ENCODE measurements at regions not wholly inside any gene's neighbourhood (a gene's known extent, or its start where the extent isn't known, plus 50 kb on each side); places are given as distances from the start of the nearest gene placed in this dataset.

GRCh38 chr7:32264702-32265284 is 194.6 kb upstream of the PDE1C start:
- H3K27me3 Mint-ChIP-seq = no peaks in the 10 kb centered on the region
- CTCF ChIA-PET = no interaction called here
- H3K4me3 Mint-ChIP-seq = no peak overlapping the region

GRCh38 chr7:32263611-32264010 is 193.4 kb upstream of the PDE1C start:
- no peak for DNase-seq
- H3K27ac Mint-ChIP-seq = no peak overlapping the region
- no peak overlapping the region for H3K4me3 Mint-ChIP-seq
- H3K4me1 Mint-ChIP-seq = no peaks in the 10 kb centered on the region
- no peaks in the 10 kb centered on the region for H3K27me3 Mint-ChIP-seq
- H3K9me3 Mint-ChIP-seq = no peaks in the 10 kb centered on the region
- H3K36me3 Mint-ChIP-seq = no peaks in the 10 kb centered on the region
- CTCF ChIA-PET = no interaction called here

More at GRCh38 chr7:32264702-32265284, 194.6 kb upstream of the PDE1C start:
- H3K27ac Mint-ChIP-seq = no peak overlapping the region
- H3K36me3 Mint-ChIP-seq = no peaks in the 10 kb centered on the region
- H3K4me1 Mint-ChIP-seq = no peaks in the 10 kb centered on the region
- H3K9me3 Mint-ChIP-seq = no peaks in the 10 kb centered on the region
- no peak for DNase-seq

- no peaks in the 10 kb centered on the region for H3K36me3 Mint-ChIP-seq
- H3K27me3 Mint-ChIP-seq = no peaks in the 10 kb centered on the region
- H3K27ac Mint-ChIP-seq = no peak overlapping the region
- CTCF ChIA-PET = interaction anchor here (0.6 kb wide), 1 partner anchor 74 kb away, joined by 3 read pairs; no protein-coding TSS in a partner anchor
- no peaks in the 10 kb centered on the region for H3K4me1 Mint-ChIP-seq
- no peak overlapping the region for H3K4me3 Mint-ChIP-seq
- no peaks in the 10 kb centered on the region for H3K9me3 Mint-ChIP-seq
- no peak for DNase-seq
Observed at GRCh38 chr7:32262315-32262714, 192.1 kb upstream of the PDE1C start.

- DNase-seq = no peak
- Mint-ChIP-seq H3K36me3 (no peaks in the 10 kb centered on the region), H3K27me3 (no peaks in the 10 kb centered on the region), H3K9me3 (no peaks in the 10 kb centered on the region), H3K27ac (no peak overlapping the region), H3K4me1 (no peaks in the 10 kb centered on the region), H3K4me3 (no peak overlapping the region)
- CTCF ChIA-PET = no interaction called here
Observed at GRCh38 chr7:32259931-32260596, 189.9 kb upstream of the PDE1C start.

GRCh38 chr7:32258265-32258664 is 188.1 kb upstream of the PDE1C start:
- no peak for DNase-seq
- Mint-ChIP-seq H3K4me3 (no peak overlapping the region), H3K36me3 (no peaks in the 10 kb centered on the region), H3K9me3 (no peaks in the 10 kb centered on the region), H3K27ac (no peak overlapping the region), H3K4me1 (no peaks in the 10 kb centered on the region), H3K27me3 (no peaks in the 10 kb centered on the region)
- CTCF ChIA-PET = no interaction called here

- CTCF ChIA-PET = no interaction called here
- H3K4me1 Mint-ChIP-seq = no peaks in the 10 kb centered on the region
- no peaks in the 10 kb centered on the region for H3K27me3 Mint-ChIP-seq
- H3K9me3 Mint-ChIP-seq = no peaks in the 10 kb centered on the region
- no peak overlapping the region for H3K4me3 Mint-ChIP-seq
- H3K27ac Mint-ChIP-seq = no peak overlapping the region
- DNase-seq = no peak
- no peaks in the 10 kb centered on the region for H3K36me3 Mint-ChIP-seq
Observed at GRCh38 chr7:32257621-32258020, 187.4 kb upstream of the PDE1C start.

- Mint-ChIP-seq H3K4me3 (no peak overlapping the region), H3K36me3 (no peaks in the 10 kb centered on the region), H3K4me1 (no peaks in the 10 kb centered on the region), H3K27me3 (no peaks in the 10 kb centered on the region), H3K9me3 (no peaks in the 10 kb centered on the region), H3K27ac (no peak overlapping the region)
- CTCF ChIA-PET = no interaction called here
- no peak for DNase-seq
Observed at GRCh38 chr7:32256811-32257210, 186.6 kb upstream of the PDE1C start.

GRCh38 chr7:32256376-32256775 is 186.2 kb upstream of the PDE1C start:
- Mint-ChIP-seq H3K4me1 (no peaks in the 10 kb centered on the region), H3K9me3 (no peaks in the 10 kb centered on the region), H3K27ac (no peak overlapping the region), H3K4me3 (no peak overlapping the region), H3K27me3 (peaks cover 1% of the 10 kb centered on the region), H3K36me3 (no peaks in the 10 kb centered on the region)
- no peak for DNase-seq
- CTCF ChIA-PET = interaction anchor here (0.9 kb wide), 2 partner anchors 10 to 223 kb away, joined by 3 to 4 read pairs; no protein-coding TSS in a partner anchor

GRCh38 chr7:32255036-32255435 is 184.8 kb upstream of the PDE1C start:
- Mint-ChIP-seq H3K9me3 (no peaks in the 10 kb centered on the region), H3K36me3 (no peaks in the 10 kb centered on the region), H3K4me1 (no peaks in the 10 kb centered on the region), H3K27me3 (peaks cover 5% of the 10 kb centered on the region), H3K4me3 (no peak overlapping the region), H3K27ac (no peak overlapping the region)
- CTCF ChIA-PET = no interaction called here
- DNase-seq = no peak

GRCh38 chr7:32253299-32253698 is 183.1 kb upstream of the PDE1C start:
- DNase-seq = no peak
- CTCF ChIA-PET = interaction anchor here (0.6 kb wide), 2 partner anchors 27 to 197 kb away, joined by 3 read pairs; no protein-coding TSS in a partner anchor
- Mint-ChIP-seq H3K4me3 (no peak overlapping the region), H3K27ac (no peak overlapping the region), H3K4me1 (no peaks in the 10 kb centered on the region), H3K27me3 (peaks cover 5% of the 10 kb centered on the region), H3K36me3 (no peaks in the 10 kb centered on the region), H3K9me3 (no peaks in the 10 kb centered on the region)

- CTCF ChIA-PET = no interaction called here
- Mint-ChIP-seq H3K27ac (no peak overlapping the region), H3K9me3 (no peaks in the 10 kb centered on the region), H3K4me3 (no peak overlapping the region), H3K27me3 (peaks cover 5% of the 10 kb centered on the region), H3K4me1 (no peaks in the 10 kb centered on the region), H3K36me3 (no peaks in the 10 kb centered on the region)
- no peak for DNase-seq
Observed at GRCh38 chr7:32251659-32252058, 181.5 kb upstream of the PDE1C start.

GRCh38 chr7:32250471-32251260 is 180.5 kb upstream of the PDE1C start:
- CTCF ChIA-PET = no interaction called here
- Mint-ChIP-seq H3K4me3 (no peak overlapping the region), H3K4me1 (no peaks in the 10 kb centered on the region), H3K27ac (no peak overlapping the region), H3K36me3 (no peaks in the 10 kb centered on the region), H3K27me3 (peaks cover 5% of the 10 kb centered on the region), H3K9me3 (no peaks in the 10 kb centered on the region)
- DNase-seq = no peak

GRCh38 chr7:32250003-32250402 is 179.8 kb upstream of the PDE1C start:
- Mint-ChIP-seq H3K27me3 (peaks cover 5% of the 10 kb centered on the region), H3K36me3 (no peaks in the 10 kb centered on the region), H3K4me3 (no peak overlapping the region), H3K27ac (no peak overlapping the region), H3K4me1 (no peaks in the 10 kb centered on the region), H3K9me3 (no peaks in the 10 kb centered on the region)
- CTCF ChIA-PET = no interaction called here
- DNase-seq = no peak

GRCh38 chr7:32248522-32248921 is 178.3 kb upstream of the PDE1C start:
- H3K9me3 Mint-ChIP-seq = no peaks in the 10 kb centered on the region
- H3K27me3 Mint-ChIP-seq = peaks cover 5% of the 10 kb centered on the region
- H3K36me3 Mint-ChIP-seq = no peaks in the 10 kb centered on the region
- DNase-seq = no peak
- H3K4me1 Mint-ChIP-seq = no peaks in the 10 kb centered on the region
- CTCF ChIA-PET = no interaction called here
- H3K27ac Mint-ChIP-seq = no peak overlapping the region
- no peak overlapping the region for H3K4me3 Mint-ChIP-seq

GRCh38 chr7:32244806-32245345 is 174.7 kb upstream of the PDE1C start:
- Mint-ChIP-seq H3K9me3 (no peaks in the 10 kb centered on the region), H3K4me3 (no peak overlapping the region), H3K4me1 (no peaks in the 10 kb centered on the region), H3K27ac (no peak overlapping the region), H3K36me3 (no peaks in the 10 kb centered on the region), H3K27me3 (no peaks in the 10 kb centered on the region)
- CTCF ChIA-PET = no interaction called here
- DNase-seq = no peak
